HEK293T (cell line): ENCODE measurements at regions not wholly inside any gene's neighbourhood (a gene's known extent, or its start where the extent isn't known, plus 50 kb on each side); places are given as distances from the start of the nearest gene placed in this dataset.

Experiments
- SP1 ChIP-seq: fragments of 450-650 bp; IDR thresholded peaks from 2 replicates; pipeline ENCODE4 v1.6.1; 2017
- TARDBP ChIP-seq: fragments of 450-650 bp; IDR thresholded peaks from 2 replicates; pipeline ENCODE4 v1.6.1; 2016
- ZNF384 ChIP-seq: fragments of 450-650 bp; IDR thresholded peaks from 2 replicates; pipeline ENCODE4 v1.6.1; 2016

GRCh38 chr2:77831898-77832297 lies 309.7 kb upstream of the LRRTM4 start:
- TF ChIP-seq SP1 = no peak
- TF ChIP-seq ZNF384 = no peak
- no peak for TF ChIP-seq TARDBP
